ENCODE measurements at regions not wholly inside any gene's neighbourhood (a gene's known extent, or its start where the extent isn't known, plus 50 kb on each side); places are given as distances from the start of the nearest gene placed in this dataset.

- TF ChIP-seq CTCF (IDR thresholded peaks at IDR 0.05; ENCODE audit: low read length): no peak
- TF ChIP-seq EZH2 (IDR thresholded peaks at IDR 0.05; ENCODE audit: borderline replicate concordance, low read length): no peak
Measured at GRCh38 chr11:134663506-134664313, 251.7 kb upstream of the B3GAT1 start.

Measured in OCI-LY1 (cell line).